GM12875 (cell line): ENCODE measurements at regions not wholly inside any gene's neighbourhood (a gene's known extent, or its start where the extent isn't known, plus 50 kb on each side); places are given as distances from the start of the nearest gene placed in this dataset.

Source experiments
- H3K4me3 ChIP-seq: one replicate; pipeline ENCODE4 v1.5.1; 2011; ENCODE audit warnings: low read depth, low read length, control low read depth
- CTCF ChIP-seq: IDR thresholded peaks from 2 replicates; pipeline ENCODE4 v1.5.1; 2011; ENCODE audit warnings: low read depth, mild to moderate bottlenecking, control low read depth, inconsistent platforms, low read length, moderate library complexity, borderline replicate concordance; ENCODE audit not compliant: insufficient read depth

- H3K4me3 ChIP-seq: no peak overlapping the region
- no peak for TF ChIP-seq CTCF
Observed at GRCh38 chr6:19137505-19137904, 699.7 kb upstream of the ID4 start.

- no peak for TF ChIP-seq CTCF
- no peak overlapping the region for H3K4me3 ChIP-seq
Observed at GRCh38 chr6:19142275-19142674, 694.9 kb upstream of the ID4 start.

GRCh38 chr6:19150307-19150706, 686.9 kb upstream of the ID4 start:
- H3K4me3 ChIP-seq: no peak overlapping the region
- TF ChIP-seq CTCF: no peak

GRCh38 chr6:19153270-19153980, 683.7 kb upstream of the ID4 start:
- no peak for TF ChIP-seq CTCF
- no peak overlapping the region for H3K4me3 ChIP-seq

GRCh38 chr6:19153981-19154295, 683.2 kb upstream of the ID4 start:
- TF ChIP-seq CTCF: no peak
- no peak overlapping the region for H3K4me3 ChIP-seq

- TF ChIP-seq CTCF: no peak
- no peak overlapping the region for H3K4me3 ChIP-seq
Observed at GRCh38 chr6:19156443-19156842, 680.7 kb upstream of the ID4 start.

- H3K4me3 ChIP-seq: no peak overlapping the region
- no peak for TF ChIP-seq CTCF
Observed at GRCh38 chr6:19157486-19157885, 679.7 kb upstream of the ID4 start.
